Liver (tissue), 3 donors: ENCODE measurements at regions not wholly inside any gene's neighbourhood (a gene's known extent, or its start where the extent isn't known, plus 50 kb on each side); places are given as distances from the start of the nearest gene placed in this dataset.

Source experiments
- CTCF ChIP-seq: fragments of 150-350 bp; IDR thresholded peaks from 2 replicates; pipeline ENCODE4 v1.5.1; 2017; ENCODE audit warnings: improper control_type of control experiment, low read depth, low read length; ENCODE audit not compliant: missing input control
- MAX ChIP-seq: IDR thresholded peaks from 2 replicates; pipeline ENCODE4 v1.6.1; 2016; ENCODE audit warnings: antibody characterized with exemption
- RAD21 ChIP-seq, 2 donors: IDR thresholded peaks; 2 replicates each; pipeline ENCODE4 v1.6.1; 2016; ENCODE audit warnings: antibody characterized with exemption in 2 of 2, mild to moderate bottlenecking in 2 of 2
- donor health status: healthy.
- donor health status: healthy.

- TF ChIP-seq CTCF (no peak), MAX (no peak), RAD21 (IDR thresholded peaks at IDR 0.05) (no peak)
Measured at GRCh38 chr3:117873249-117873600, 1161.4 kb downstream of the IGSF11 start.
